Erythroblast (primary cell): ENCODE measurements at regions not wholly inside any gene's neighbourhood (a gene's known extent, or its start where the extent isn't known, plus 50 kb on each side); places are given as distances from the start of the nearest gene placed in this dataset.

Experiments used
- GATA1 ChIP-seq: IDR thresholded peaks from 2 replicates; pipeline ENCODE4 v1.6.1; 2011; ENCODE audit warnings: low read depth, mild to moderate bottlenecking, control low read depth, low read length, moderate library complexity
- POLR2A ChIP-seq: IDR thresholded peaks from 2 replicates; pipeline ENCODE4 v1.6.1; 2011; ENCODE audit warnings: mild to moderate bottlenecking, low read length

GRCh38 chr2:215531284-215531683 lies 95.4 kb upstream of the FN1 start:
- TF ChIP-seq POLR2A = no peak
- no peak for TF ChIP-seq GATA1
